Right lobe of liver (tissue), 6 donors: ENCODE measurements at regions not wholly inside any gene's neighbourhood (a gene's known extent, or its start where the extent isn't known, plus 50 kb on each side); places are given as distances from the start of the nearest gene placed in this dataset.

Experiments used
- ATAC-seq, 4 donors: fragments of 200-7000 bp; cut with Tn5 transposase; one replicate each; pipeline ENCODE4 v1.9.1; 2020; ENCODE audit warnings: mild to moderate bottlenecking in 4 of 4, moderate library complexity in 4 of 4
- DNase-seq, 3 donors: peaks; one replicate each; pipeline ENCODE4 v3.0.0-alpha.2; 2020
- H3K27ac ChIP-seq, 3 donors: fragments of 200-600 bp; one replicate each; pipeline ENCODE4 v1.8.0; 2022
- H3K27me3 ChIP-seq, 2 donors: fragments of 200-600 bp; one replicate each; pipeline ENCODE4 v1.8.0; 2022
- H3K36me3 ChIP-seq, 4 donors: fragments of 200-600 bp; sonication (generic) in 1 of 4; one replicate each; pipeline versions ENCODE4 v1.5.1 to v1.8.0; 2017 to 2022; ENCODE audit warnings: control low read depth in 1 of 4
- H3K4me1 ChIP-seq, 4 donors: fragments of 200-600 bp; sonication (generic) in 1 of 4; one replicate each; pipeline versions ENCODE4 v1.5.1 to v1.8.0; 2017 to 2022; ENCODE audit warnings: control low read depth in 1 of 4
- H3K4me3 ChIP-seq, 3 donors: fragments of 200-600 bp; one replicate each; pipeline ENCODE4 v1.8.0; 2022
- H3K9me3 ChIP-seq, 4 donors: fragments of 200-600 bp; sonication (generic) in 1 of 4; one replicate each; pipeline versions ENCODE4 v1.5.1 to v1.8.0; 2017 to 2022; ENCODE audit warnings: control low read depth in 1 of 4
- POLR2A ChIP-seq: fragments of 450-650 bp; IDR thresholded peaks from one replicate; pipeline ENCODE4 v1.6.1; 2017; ENCODE audit warnings: antibody characterized with exemption, mild to moderate bottlenecking
- WGBS: methylation state at CpG from one replicate; pipeline ENCODE4 v1.1.6; 2018; ENCODE audit warnings: low coverage, low lambda C conversion rate; ENCODE audit not compliant: insufficient coverage; ENCODE audit errors: missing lambda C conversion rate; 5-methylcytosine and 5-hydroxymethylcytosine counted together
- intact Hi-C, 2 donors: fragments of 100-400 bp; cut with DNase I; formaldehyde crosslinking; loops; one replicate each; pipeline versions ENCODE4 v1.11.2 to v1.14.1; 2022
- TF ChIP-seq, protein P1 (sequence below), 4 donors: fragments of 200-600 bp in 3 of 4; fragments of 450-650 bp in 1 of 4; IDR thresholded peaks; one replicate each; pipeline versions ENCODE4 v1.5.1 to v1.8.0; 2016 to 2022; ENCODE audit warnings: antibody characterized with exemption in 4 of 4, mild to moderate bottlenecking in 2 of 4
- donor health status: DM: no; HTN: yes; CAD: no.
- donor health status: DM: no; HTN: no; CAD: no.
- donor health status: DM: no; HTN: no; CAD: no.
- donor health status: DM: no; HTN: yes; CAD: no.
- donor health status: DM: no; HTN: yes; CAD: no.

- Histone ChIP-seq H3K9me3 (no peaks in the 10 kb centered on the region), H3K27me3 (no peaks in the 10 kb centered on the region), H3K27ac (no peak overlapping the region), H3K36me3 (no peaks in the 10 kb centered on the region), H3K4me3 (no peak overlapping the region), H3K4me1 (no peaks in the 10 kb centered on the region)
- no peak for DNase-seq
- no peak for ATAC-seq
- WGBS = 88% methylated on average over 2 of the region's 2 CpGs
- TF ChIP-seq, protein P1, sequence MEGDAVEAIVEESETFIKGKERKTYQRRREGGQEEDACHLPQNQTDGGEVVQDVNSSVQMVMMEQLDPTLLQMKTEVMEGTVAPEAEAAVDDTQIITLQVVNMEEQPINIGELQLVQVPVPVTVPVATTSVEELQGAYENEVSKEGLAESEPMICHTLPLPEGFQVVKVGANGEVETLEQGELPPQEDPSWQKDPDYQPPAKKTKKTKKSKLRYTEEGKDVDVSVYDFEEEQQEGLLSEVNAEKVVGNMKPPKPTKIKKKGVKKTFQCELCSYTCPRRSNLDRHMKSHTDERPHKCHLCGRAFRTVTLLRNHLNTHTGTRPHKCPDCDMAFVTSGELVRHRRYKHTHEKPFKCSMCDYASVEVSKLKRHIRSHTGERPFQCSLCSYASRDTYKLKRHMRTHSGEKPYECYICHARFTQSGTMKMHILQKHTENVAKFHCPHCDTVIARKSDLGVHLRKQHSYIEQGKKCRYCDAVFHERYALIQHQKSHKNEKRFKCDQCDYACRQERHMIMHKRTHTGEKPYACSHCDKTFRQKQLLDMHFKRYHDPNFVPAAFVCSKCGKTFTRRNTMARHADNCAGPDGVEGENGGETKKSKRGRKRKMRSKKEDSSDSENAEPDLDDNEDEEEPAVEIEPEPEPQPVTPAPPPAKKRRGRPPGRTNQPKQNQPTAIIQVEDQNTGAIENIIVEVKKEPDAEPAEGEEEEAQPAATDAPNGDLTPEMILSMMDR (IDR thresholded peaks at IDR 0.05) = no peak
- no peak for TF ChIP-seq POLR2A
- intact Hi-C loops = no loop called here
These were observed 124.7 kb upstream of the THBS1 start for GRCh38 chr15:39456159-39456558.

- DNase-seq (no peak), ATAC-seq (no peak)
- no peaks in the 10 kb centered on the region for H3K4me1 ChIP-seq
- intact Hi-C loops = no loop called here
- WGBS = 85% methylated on average over 5 of the region's 10 CpGs
- no peaks in the 10 kb centered on the region for H3K9me3 ChIP-seq
- H3K27me3 ChIP-seq = no peaks in the 10 kb centered on the region
- TF ChIP-seq POLR2A = no peak
- TF ChIP-seq, protein P1 (IDR thresholded peaks at IDR 0.05) = no peak
- no peaks in the 10 kb centered on the region for H3K36me3 ChIP-seq
- H3K4me3 ChIP-seq = no peak overlapping the region
- no peak overlapping the region for H3K27ac ChIP-seq
These were observed 124.1 kb upstream of the THBS1 start for GRCh38 chr15:39456582-39457330.

- TF ChIP-seq POLR2A = no peak
- TF ChIP-seq, protein P1 (IDR thresholded peaks at IDR 0.05) = no peak
- H3K4me3 ChIP-seq = no peak overlapping the region
- H3K27me3 ChIP-seq = no peaks in the 10 kb centered on the region
- H3K36me3 ChIP-seq = no peaks in the 10 kb centered on the region
- 87% methylated on average over 3 of the region's 3 CpGs for WGBS
- no peak overlapping the region for H3K27ac ChIP-seq
- no peak for ATAC-seq
- no peaks in the 10 kb centered on the region for H3K4me1 ChIP-seq
- intact Hi-C loops = no loop called here
- H3K9me3 ChIP-seq = no peaks in the 10 kb centered on the region
- DNase-seq = no peak
These were observed 122.7 kb upstream of the THBS1 start for GRCh38 chr15:39458131-39458530.

GRCh38 chr15:39459548-39459947 lies 121.3 kb upstream of the THBS1 start:
- Histone ChIP-seq H3K36me3 (no peaks in the 10 kb centered on the region), H3K4me3 (no peak overlapping the region), H3K4me1 (no peaks in the 10 kb centered on the region), H3K27me3 (no peaks in the 10 kb centered on the region), H3K9me3 (no peaks in the 10 kb centered on the region), H3K27ac (no peak overlapping the region)
- ATAC-seq = no peak
- WGBS = 100% methylated on average over 1 of the region's 1 CpG
- intact Hi-C loops = no loop called here
- no peak for TF ChIP-seq POLR2A
- TF ChIP-seq, protein P1 (IDR thresholded peaks at IDR 0.05) = no peak
- no peak for DNase-seq
